ENCODE measurements at regions not wholly inside any gene's neighbourhood (a gene's known extent, or its start where the extent isn't known, plus 50 kb on each side); places are given as distances from the start of the nearest gene placed in this dataset.
"Not testable (repeated sequence)": the region's sequence is repeated elsewhere in the genome, so short reads cannot be mapped to it uniquely, and the experiment has no call there.

GRCh38 chr6:139882234-139882633 lies 507.8 kb upstream of the CITED2 start:
- ChIA-PET POLR2A (interaction anchor here (0.8 to 1.9 kb wide), 3 partner anchors 83 to 508 kb away, joined by 3 to 11 read pairs (median 4); partner anchors contain the start of gene CITED2), CTCF (interaction anchor here (0.6 to 1.9 kb wide), 7 partner anchors 29 to 1040 kb away, joined by 3 to 6 read pairs (median 3); no protein-coding TSS in a partner anchor)
- H3K4me3 Mint-ChIP-seq (ENCODE audit: unreplicated experiment) = no peak overlapping the region
- no peak for TF ChIP-seq CTCF (IDR thresholded peaks at IDR 0.05; ENCODE audit: unreplicated experiment)
- intact Hi-C loops (cut with micrococcal nuclease) = loop anchor here (5.0 kb wide), 3 partner anchors 160 to 1680 kb away; no protein-coding TSS in a partner anchor
- no peaks in the 10 kb centered on the region for H3K27me3 Mint-ChIP-seq (ENCODE audit: insufficient read depth, unreplicated experiment)
- peaks cover 5% of the 10 kb centered on the region for H3K4me1 Mint-ChIP-seq (ENCODE audit: insufficient read depth, unreplicated experiment)
- H3K27ac Mint-ChIP-seq (ENCODE audit: low read depth, unreplicated experiment) = no peak overlapping the region
- H3K36me3 Mint-ChIP-seq (ENCODE audit: insufficient read depth, unreplicated experiment) = no peaks in the 10 kb centered on the region
- BruUV-seq (replicated peaks) = no TSS peak
- DNase-seq (ENCODE audit: unreplicated experiment) = no peak
- H3K9me3 Mint-ChIP-seq (ENCODE audit: unreplicated experiment) = no peaks in the 10 kb centered on the region

GRCh38 chr6:139881728-139882211 lies 507.3 kb upstream of the CITED2 start:
- POLR2A ChIA-PET = interaction anchor here (0.8 to 1.9 kb wide), 3 partner anchors 184 to 509 kb away, joined by 3 to 11 read pairs (median 3); partner anchors contain the start of gene CITED2

GRCh38 chr6:139881236-139881635 lies 506.8 kb upstream of the CITED2 start:
- no peak for TF ChIP-seq CTCF (IDR thresholded peaks at IDR 0.05; ENCODE audit: unreplicated experiment)
- Mint-ChIP-seq H3K36me3 (ENCODE audit: insufficient read depth, unreplicated experiment) (no peaks in the 10 kb centered on the region), H3K9me3 (ENCODE audit: unreplicated experiment) (no peaks in the 10 kb centered on the region), H3K27ac (ENCODE audit: low read depth, unreplicated experiment) (no peak overlapping the region), H3K4me3 (ENCODE audit: unreplicated experiment) (no peak overlapping the region), H3K4me1 (ENCODE audit: insufficient read depth, unreplicated experiment) (peaks cover 5% of the 10 kb centered on the region), H3K27me3 (ENCODE audit: insufficient read depth, unreplicated experiment) (no peaks in the 10 kb centered on the region)
- no TSS peak for BruUV-seq (replicated peaks)
- ChIA-PET CTCF (interaction anchor here (0.6 to 1.6 kb wide), 17 partner anchors 9 to 1219 kb away, joined by 3 to 6 read pairs (median 3); partner anchors contain the start of gene CITED2), POLR2A (interaction anchor here (0.8 to 1.2 kb wide), 3 partner anchors 505 to 508 kb away, joined by 3 to 4 read pairs (median 3); partner anchors contain the start of gene CITED2)
- intact Hi-C loops (cut with micrococcal nuclease) = loop anchor here (2.0 to 5.0 kb wide), 5 partner anchors 161 to 1681 kb away; partner anchors contain the start of gene CITED2
- DNase-seq (ENCODE audit: unreplicated experiment) = no peak

More at GRCh38 chr6:139881728-139882211, 507.3 kb upstream of the CITED2 start:
- TF ChIP-seq CTCF (IDR thresholded peaks at IDR 0.05; ENCODE audit: unreplicated experiment) = peak; percentile 46
- H3K4me1 Mint-ChIP-seq (ENCODE audit: insufficient read depth, unreplicated experiment) = peaks cover 5% of the 10 kb centered on the region
- no peaks in the 10 kb centered on the region for H3K27me3 Mint-ChIP-seq (ENCODE audit: insufficient read depth, unreplicated experiment)
- intact Hi-C loops (cut with micrococcal nuclease) = loop anchor here (2.0 to 5.0 kb wide), 5 partner anchors 161 to 1681 kb away; partner anchors contain the start of gene CITED2
- H3K4me3 Mint-ChIP-seq (ENCODE audit: unreplicated experiment) = no peak overlapping the region
- BruUV-seq (replicated peaks) = no TSS peak
- H3K9me3 Mint-ChIP-seq (ENCODE audit: unreplicated experiment) = no peaks in the 10 kb centered on the region
- DNase-seq (ENCODE audit: unreplicated experiment) = peak; percentile 51
- CTCF ChIA-PET = interaction anchor here (0.6 to 1.9 kb wide), 11 partner anchors 10 to 709 kb away, joined by 3 to 6 read pairs (median 3); no protein-coding TSS in a partner anchor
- no peak overlapping the region for H3K27ac Mint-ChIP-seq (ENCODE audit: low read depth, unreplicated experiment)
- no peaks in the 10 kb centered on the region for H3K36me3 Mint-ChIP-seq (ENCODE audit: insufficient read depth, unreplicated experiment)

GRCh38 chr6:139879823-139880356 lies 505.4 kb upstream of the CITED2 start:
- no peak overlapping the region for H3K4me3 Mint-ChIP-seq (ENCODE audit: unreplicated experiment)

GRCh38 chr6:139879241-139879640 lies 504.8 kb upstream of the CITED2 start:
- H3K9me3 Mint-ChIP-seq (ENCODE audit: unreplicated experiment); BruUV-seq (replicated peaks); POLR2A ChIA-PET; H3K4me3 Mint-ChIP-seq (ENCODE audit: unreplicated experiment); intact Hi-C loops (cut with micrococcal nuclease); DNase-seq (ENCODE audit: unreplicated experiment); H3K27me3 Mint-ChIP-seq (ENCODE audit: insufficient read depth, unreplicated experiment); H3K4me1 Mint-ChIP-seq (ENCODE audit: insufficient read depth, unreplicated experiment); H3K27ac Mint-ChIP-seq (ENCODE audit: low read depth, unreplicated experiment); H3K36me3 Mint-ChIP-seq (ENCODE audit: insufficient read depth, unreplicated experiment): not testable (repeated sequence)
- CTCF ChIA-PET = interaction anchor here (0.6 kb wide), 1 partner anchor 511 kb away, joined by 3 read pairs; no protein-coding TSS in a partner anchor

More at GRCh38 chr6:139879823-139880356, 505.4 kb upstream of the CITED2 start:
- DNase-seq (ENCODE audit: unreplicated experiment) = no peak
- CTCF ChIA-PET = interaction anchor here (0.5 to 1.6 kb wide), 8 partner anchors 11 to 547 kb away, joined by 3 to 5 read pairs (median 4); partner anchors contain the start of gene CITED2
- no peak for TF ChIP-seq CTCF (IDR thresholded peaks at IDR 0.05; ENCODE audit: unreplicated experiment)
- Mint-ChIP-seq H3K4me1 (ENCODE audit: insufficient read depth, unreplicated experiment) (peaks cover 5% of the 10 kb centered on the region), H3K27me3 (ENCODE audit: insufficient read depth, unreplicated experiment) (no peaks in the 10 kb centered on the region), H3K36me3 (ENCODE audit: insufficient read depth, unreplicated experiment) (no peaks in the 10 kb centered on the region), H3K27ac (ENCODE audit: low read depth, unreplicated experiment) (no peak overlapping the region), H3K9me3 (ENCODE audit: unreplicated experiment) (no peaks in the 10 kb centered on the region)
- intact Hi-C loops (cut with micrococcal nuclease) = loop anchor here (2.0 to 5.0 kb wide), 5 partner anchors 162 to 1682 kb away; partner anchors contain the start of gene CITED2
- POLR2A ChIA-PET = interaction anchor here (0.8 to 1.2 kb wide), 2 partner anchors 185 to 505 kb away, joined by 3 to 4 read pairs; partner anchors contain the start of gene CITED2
- no TSS peak for BruUV-seq (replicated peaks)

Data from MCF 10A (cell line).